AG10803 (cell line): ENCODE measurements at regions not wholly inside any gene's neighbourhood (a gene's known extent, or its start where the extent isn't known, plus 50 kb on each side); places are given as distances from the start of the nearest gene placed in this dataset.
"Not testable (repeated sequence)": the region's sequence is repeated elsewhere in the genome, so short reads cannot be mapped to it uniquely, and the experiment has no call there.

Source experiments
- DNase-seq: peaks from one replicate; pipeline ENCODE4 v3.0.0; 2010; ENCODE audit warnings: low read depth
- H3K4me3 ChIP-seq: 2 replicates; pipeline ENCODE4 v1.5.1; 2011; ENCODE audit warnings: mild to moderate bottlenecking, low read length, control low read depth
- CTCF ChIP-seq: conservative IDR thresholded peaks from 2 replicates; pipeline ENCODE4 v1.5.1; 2011; ENCODE audit warnings: mild to moderate bottlenecking, low read length, control low read depth, inconsistent platforms

- no peak for TF ChIP-seq CTCF
- DNase-seq = no peak
Observed at GRCh38 chr10:33085313-33085833, 127.3 kb upstream of the ITGB1 start.

GRCh38 chr10:33084453-33084852, 126.4 kb upstream of the ITGB1 start:
- no peak overlapping the region for H3K4me3 ChIP-seq
- TF ChIP-seq CTCF = no peak
- DNase-seq = no peak

More at GRCh38 chr10:33085313-33085833, 127.3 kb upstream of the ITGB1 start:
- H3K4me3 ChIP-seq = no peak overlapping the region

GRCh38 chr10:33082373-33082895, 124.4 kb upstream of the ITGB1 start:
- DNase-seq = no peak
- no peak for TF ChIP-seq CTCF
- H3K4me3 ChIP-seq = no peak overlapping the region

- not testable (repeated sequence) for H3K4me3 ChIP-seq, DNase-seq
Observed at GRCh38 chr10:33080467-33080866, 122.4 kb upstream of the ITGB1 start.

- H3K4me3 ChIP-seq = no peak overlapping the region
- no peak for TF ChIP-seq CTCF
- no peak for DNase-seq
Observed at GRCh38 chr10:33074443-33074842, 116.4 kb upstream of the ITGB1 start.

- DNase-seq = peak; percentile 77
- no peak overlapping the region for H3K4me3 ChIP-seq
Observed at GRCh38 chr10:33073641-33074415, 115.8 kb upstream of the ITGB1 start.

GRCh38 chr10:33071857-33072256, 113.8 kb upstream of the ITGB1 start:
- H3K4me3 ChIP-seq = no peak overlapping the region
- no peak for TF ChIP-seq CTCF
- no peak for DNase-seq

More at GRCh38 chr10:33073641-33074415, 115.8 kb upstream of the ITGB1 start:
- TF ChIP-seq CTCF = peak; percentile 29; the same call in 1 of the 2 replicates
